ENCODE measurements at regions not wholly inside any gene's neighbourhood (a gene's known extent, or its start where the extent isn't known, plus 50 kb on each side); places are given as distances from the start of the nearest gene placed in this dataset.

- no peak for TF ChIP-seq CTCF (IDR thresholded peaks at IDR 0.05)
- TF ChIP-seq EP300 (IDR thresholded peaks at IDR 0.05), result no peak
Measured at GRCh38 chr17:70454908-70455307, 285.6 kb downstream of the KCNJ2 start.

Measured in ovary (tissue), 3 donors.